ENCODE measurements at regions not wholly inside any gene's neighbourhood (a gene's known extent, or its start where the extent isn't known, plus 50 kb on each side); places are given as distances from the start of the nearest gene placed in this dataset.

- ATAC-seq, result no peak
- Mint-ChIP-seq H3K27me3 (peaks cover 2 to 14% (median 10%) of the 10 kb centered on the region in 5 donors), H3K4me3 (no peak overlapping the region), H3K27ac (peak overlapping the region in 1 of 10 donors; percentile 1), H3K36me3 (no peaks in the 10 kb centered on the region), H3K9me3 (no peaks in the 10 kb centered on the region), H3K4me1 (peaks cover 5 to 8% (median 7%) of the 10 kb centered on the region in 4 donors)
- POLR2A ChIA-PET, result no interaction called here
- DNase-seq, result no peak
These were observed 146.1 kb upstream of the GSE1 start for GRCh38 chr16:85466989-85467388.

GRCh38 chr16:85469929-85470590 lies 143.1 kb upstream of the GSE1 start:
- Mint-ChIP-seq H3K4me1 (peaks cover 0 to 13% (median 5%) of the 10 kb centered on the region in 4 donors), H3K9me3 (no peaks in the 10 kb centered on the region), H3K27me3 (peaks cover 0 to 13% (median 4%) of the 10 kb centered on the region in 5 donors), H3K36me3 (no peaks in the 10 kb centered on the region), H3K27ac (no peak overlapping the region), H3K4me3 (no peak overlapping the region)
- ATAC-seq (no peak), DNase-seq (no peak)
- POLR2A ChIA-PET, result no interaction called here

- Mint-ChIP-seq H3K27me3 (peaks cover 0 to 8% (median 1%) of the 10 kb centered on the region in 5 donors), H3K36me3 (no peaks in the 10 kb centered on the region), H3K4me1 (peaks cover 0 to 13% (median 4%) of the 10 kb centered on the region in 4 donors), H3K4me3 (no peak overlapping the region), H3K27ac (peak overlapping the region in 1 of 10 donors; percentile 4), H3K9me3 (no peaks in the 10 kb centered on the region)
- POLR2A ChIA-PET, result interaction anchor here (0.6 to 1.2 kb wide), 2 partner anchors 10 to 200 kb away, joined by 3 to 4 read pairs; no protein-coding TSS in a partner anchor
- ATAC-seq, result no peak
- no peak for DNase-seq
These were observed 142.2 kb upstream of the GSE1 start for GRCh38 chr16:85470873-85471272.

- POLR2A ChIA-PET, result interaction anchor here (1.2 kb wide), 1 partner anchor 11 kb away, joined by 4 read pairs; no protein-coding TSS in a partner anchor
- H3K27me3 Mint-ChIP-seq, result peaks cover 0 to 8% (median 0%) of the 10 kb centered on the region in 5 donors
- no peak for DNase-seq
- ATAC-seq, result no peak
- H3K9me3 Mint-ChIP-seq, result no peaks in the 10 kb centered on the region
- peak overlapping the region in 1 of 10 donors; percentile 51 for H3K27ac Mint-ChIP-seq
- no peaks in the 10 kb centered on the region for H3K36me3 Mint-ChIP-seq
- no peak overlapping the region for H3K4me3 Mint-ChIP-seq
- peaks cover 0 to 13% (median 4%) of the 10 kb centered on the region in 4 donors for H3K4me1 Mint-ChIP-seq
These were observed 141.4 kb upstream of the GSE1 start for GRCh38 chr16:85471469-85472431.

GRCh38 chr16:85472514-85472913 lies 140.6 kb upstream of the GSE1 start:
- Mint-ChIP-seq H3K9me3 (no peaks in the 10 kb centered on the region), H3K4me3 (no peak overlapping the region), H3K27me3 (peaks cover 0 to 6% (median 0%) of the 10 kb centered on the region in 5 donors), H3K36me3 (no peaks in the 10 kb centered on the region), H3K4me1 (peaks cover 0 to 13% (median 3%) of the 10 kb centered on the region in 4 donors), H3K27ac (peak overlapping the region in 1 of 10 donors; percentile 86)
- POLR2A ChIA-PET, result no interaction called here
- DNase-seq, result no peak
- ATAC-seq, result no peak

- Mint-ChIP-seq H3K9me3 (no peaks in the 10 kb centered on the region), H3K27me3 (peaks cover 0 to 6% (median 0%) of the 10 kb centered on the region in 5 donors), H3K27ac (peak overlapping the region in 2 of 10 donors; percentile 71 to 86), H3K36me3 (no peaks in the 10 kb centered on the region), H3K4me3 (no peak overlapping the region), H3K4me1 (peaks cover 0 to 13% (median 5%) of the 10 kb centered on the region in 4 donors)
- DNase-seq, result no peak
- POLR2A ChIA-PET, result no interaction called here
- ATAC-seq, result no peak
These were observed 139.8 kb upstream of the GSE1 start for GRCh38 chr16:85473323-85473722.

- POLR2A ChIA-PET, result interaction anchor here (0.5 to 0.7 kb wide), 2 partner anchors 26 to 89 kb away, joined by 3 read pairs; no protein-coding TSS in a partner anchor
- DNase-seq (no peak), ATAC-seq (no peak)
- Mint-ChIP-seq H3K4me3 (no peak overlapping the region), H3K27ac (no peak overlapping the region), H3K4me1 (peaks cover 0 to 13% (median 5%) of the 10 kb centered on the region in 4 donors), H3K9me3 (no peaks in the 10 kb centered on the region), H3K27me3 (peaks cover 0 to 6% (median 0%) of the 10 kb centered on the region in 5 donors), H3K36me3 (no peaks in the 10 kb centered on the region)
These were observed 139.1 kb upstream of the GSE1 start for GRCh38 chr16:85473909-85474620.

- POLR2A ChIA-PET, result interaction anchor here (0.5 to 0.7 kb wide), 2 partner anchors 26 to 88 kb away, joined by 3 read pairs; no protein-coding TSS in a partner anchor
- no peaks in the 10 kb centered on the region for H3K36me3 Mint-ChIP-seq
- H3K4me3 Mint-ChIP-seq, result no peak overlapping the region
- H3K27ac Mint-ChIP-seq, result peak overlapping the region in 1 of 10 donors; percentile 48
- H3K27me3 Mint-ChIP-seq, result peaks cover 0 to 6% (median 0%) of the 10 kb centered on the region in 5 donors
- ATAC-seq (no peak), DNase-seq (no peak)
- H3K9me3 Mint-ChIP-seq, result no peaks in the 10 kb centered on the region
- H3K4me1 Mint-ChIP-seq, result peaks cover 0 to 13% (median 5%) of the 10 kb centered on the region in 4 donors
These were observed 138.4 kb upstream of the GSE1 start for GRCh38 chr16:85474621-85475217.

GRCh38 chr16:85475233-85475632 lies 137.9 kb upstream of the GSE1 start:
- peaks cover 0 to 13% (median 5%) of the 10 kb centered on the region in 4 donors for H3K4me1 Mint-ChIP-seq
- H3K9me3 Mint-ChIP-seq, result no peaks in the 10 kb centered on the region
- H3K27ac Mint-ChIP-seq, result peak overlapping the region in 1 of 10 donors; percentile 17
- H3K4me3 Mint-ChIP-seq, result no peak overlapping the region
- no peak for DNase-seq
- no peak for ATAC-seq
- POLR2A ChIA-PET, result interaction anchor here (0.7 kb wide), 1 partner anchor 27 kb away, joined by 3 read pairs; no protein-coding TSS in a partner anchor
- H3K27me3 Mint-ChIP-seq, result peaks cover 0 to 6% (median 0%) of the 10 kb centered on the region in 5 donors
- H3K36me3 Mint-ChIP-seq, result no peaks in the 10 kb centered on the region

GRCh38 chr16:85475691-85476300 lies 137.3 kb upstream of the GSE1 start:
- Mint-ChIP-seq H3K27ac (peak overlapping the region in 2 of 10 donors; percentile 17 to 27), H3K36me3 (no peaks in the 10 kb centered on the region), H3K27me3 (peaks cover 0 to 6% (median 0%) of the 10 kb centered on the region in 5 donors), H3K4me3 (no peak overlapping the region), H3K9me3 (no peaks in the 10 kb centered on the region), H3K4me1 (peaks cover 0 to 13% (median 5%) of the 10 kb centered on the region in 4 donors)
- POLR2A ChIA-PET, result no interaction called here
- no peak for DNase-seq
- no peak for ATAC-seq

GRCh38 chr16:85476389-85476788 lies 136.7 kb upstream of the GSE1 start:
- H3K4me1 Mint-ChIP-seq, result peaks cover 0 to 13% (median 7%) of the 10 kb centered on the region in 4 donors
- no peak overlapping the region for H3K27ac Mint-ChIP-seq
- H3K9me3 Mint-ChIP-seq, result no peaks in the 10 kb centered on the region
- ATAC-seq (no peak), DNase-seq (no peak)
- no peaks in the 10 kb centered on the region for H3K36me3 Mint-ChIP-seq
- H3K4me3 Mint-ChIP-seq, result no peak overlapping the region
- POLR2A ChIA-PET, result interaction anchor here (0.7 kb wide), 1 partner anchor 35 kb away, joined by 4 read pairs; no protein-coding TSS in a partner anchor
- peaks cover 0 to 6% (median 0%) of the 10 kb centered on the region in 5 donors for H3K27me3 Mint-ChIP-seq
